HEK293T (cell line): ENCODE measurements at regions not wholly inside any gene's neighbourhood (a gene's known extent, or its start where the extent isn't known, plus 50 kb on each side); places are given as distances from the start of the nearest gene placed in this dataset.

Experiments
- CTCF ChIA-PET: fragments of 350-600 bp; formaldehyde crosslinking; extraction: SDS; loops from one replicate; lab custom pipeline; 2021; ENCODE audit warnings: antibody characterized with exemption, inconsistent platforms; lab: Yijun Ruan, JAX
- POLR2A ChIA-PET: fragments of 350-600 bp; formaldehyde crosslinking; extraction: SDS; loops from one replicate; lab custom pipeline; 2020; ENCODE audit warnings: antibody characterized with exemption, inconsistent platforms; lab: Yijun Ruan, JAX
- DNase-seq: peaks from one replicate; pipeline ENCODE4 v3.0.0; 2012; ENCODE audit warnings: mixed read lengths; ENCODE audit errors: extremely low spot score
- ARNT ChIP-seq: fragments of 450-650 bp; IDR thresholded peaks from 2 replicates; pipeline ENCODE4 v1.6.1; 2017; ENCODE audit warnings: mild to moderate bottlenecking
- BHLHE40 ChIP-seq: fragments of 450-650 bp; IDR thresholded peaks from 2 replicates; pipeline ENCODE4 v1.6.1; 2016; ENCODE audit warnings: mild to moderate bottlenecking, moderate library complexity, borderline replicate concordance
- CTBP1 ChIP-seq: fragments of 450-650 bp; IDR thresholded peaks from 2 replicates; pipeline ENCODE4 v1.6.1; 2016; ENCODE audit warnings: borderline replicate concordance
- ELF4 ChIP-seq: fragments of 450-650 bp; IDR thresholded peaks from 2 replicates; pipeline ENCODE4 v1.6.1; 2017; ENCODE audit warnings: antibody characterized with exemption
- FOXA1 ChIP-seq: fragments of 450-650 bp; IDR thresholded peaks from 2 replicates; pipeline ENCODE4 v1.6.1; 2016; ENCODE audit warnings: mild to moderate bottlenecking
- FOXK2 ChIP-seq: fragments of 450-650 bp; IDR thresholded peaks from 2 replicates; pipeline ENCODE4 v1.6.1; 2016; ENCODE audit warnings: mild to moderate bottlenecking
- FOXM1 ChIP-seq: fragments of 450-650 bp; IDR thresholded peaks from 2 replicates; pipeline ENCODE4 v1.6.1; 2017; ENCODE audit warnings: mild to moderate bottlenecking, borderline replicate concordance
- HDGF ChIP-seq: fragments of 450-650 bp; IDR thresholded peaks from 2 replicates; pipeline ENCODE4 v1.6.1; 2017; ENCODE audit warnings: antibody characterized with exemption, borderline replicate concordance
- L3MBTL2 ChIP-seq: fragments of 450-650 bp; conservative IDR thresholded peaks from 2 replicates; pipeline ENCODE4 v1.6.1; 2016; ENCODE audit warnings: mild to moderate bottlenecking
- LEF1 ChIP-seq: fragments of 450-650 bp; IDR thresholded peaks from 2 replicates; pipeline ENCODE4 v1.6.1; 2017; ENCODE audit warnings: mild to moderate bottlenecking, borderline replicate concordance
- NFRKB ChIP-seq: fragments of 450-650 bp; IDR thresholded peaks from 2 replicates; pipeline ENCODE4 v1.6.1; 2016; ENCODE audit warnings: mild to moderate bottlenecking, moderate library complexity
- SP1 ChIP-seq: fragments of 450-650 bp; IDR thresholded peaks from 2 replicates; pipeline ENCODE4 v1.6.1; 2017
- SUZ12 ChIP-seq: fragments of 450-650 bp; IDR thresholded peaks from 2 replicates; pipeline ENCODE4 v1.6.1; 2016; ENCODE audit warnings: mild to moderate bottlenecking
- TARDBP ChIP-seq: fragments of 450-650 bp; IDR thresholded peaks from 2 replicates; pipeline ENCODE4 v1.6.1; 2016
- ZNF384 ChIP-seq: fragments of 450-650 bp; IDR thresholded peaks from 2 replicates; pipeline ENCODE4 v1.6.1; 2016
- TF ChIP-seq, protein P1 (sequence below): fragments of 450-650 bp; IDR thresholded peaks from 2 replicates; pipeline ENCODE4 v1.6.1; 2016

DNA sequence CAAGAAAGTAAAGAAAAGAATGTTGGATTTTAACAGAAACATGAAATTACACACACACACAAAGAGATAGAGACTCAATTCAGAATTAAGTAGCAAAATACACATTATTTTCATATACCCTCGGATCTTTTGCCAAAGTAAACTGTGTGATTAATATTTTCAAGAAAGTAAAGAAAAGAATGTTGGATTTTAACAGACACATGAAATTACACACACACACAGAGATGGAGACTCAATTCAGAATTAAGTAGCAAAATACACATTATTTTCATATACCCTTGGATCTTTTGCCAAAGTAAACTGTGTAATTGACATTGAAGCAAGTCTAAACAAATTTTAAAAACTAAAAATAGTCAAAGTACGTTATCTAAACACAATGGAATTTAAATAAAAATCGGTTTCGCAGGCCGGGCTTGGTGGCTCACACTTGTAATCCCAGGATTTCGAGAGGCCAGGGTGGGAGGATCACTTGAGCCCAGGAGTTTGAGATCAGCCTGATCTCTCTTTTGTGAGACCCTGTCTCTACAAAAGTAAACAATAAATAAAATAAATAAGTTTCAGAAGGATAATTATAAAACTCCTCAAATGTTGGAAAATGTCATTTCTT lies 337.3 kb upstream of the MAGI2 start:
- CTCF ChIA-PET: no interaction called here
- no peak for DNase-seq
- POLR2A ChIA-PET: no interaction called here
- TF ChIP-seq L3MBTL2 (no peak), LEF1 (no peak), ZNF384 (no peak), SP1 (no peak), SUZ12 (no peak), CTBP1 (no peak), TARDBP (no peak), FOXK2 (no peak), HDGF (no peak)
- TF ChIP-seq, protein P1, sequence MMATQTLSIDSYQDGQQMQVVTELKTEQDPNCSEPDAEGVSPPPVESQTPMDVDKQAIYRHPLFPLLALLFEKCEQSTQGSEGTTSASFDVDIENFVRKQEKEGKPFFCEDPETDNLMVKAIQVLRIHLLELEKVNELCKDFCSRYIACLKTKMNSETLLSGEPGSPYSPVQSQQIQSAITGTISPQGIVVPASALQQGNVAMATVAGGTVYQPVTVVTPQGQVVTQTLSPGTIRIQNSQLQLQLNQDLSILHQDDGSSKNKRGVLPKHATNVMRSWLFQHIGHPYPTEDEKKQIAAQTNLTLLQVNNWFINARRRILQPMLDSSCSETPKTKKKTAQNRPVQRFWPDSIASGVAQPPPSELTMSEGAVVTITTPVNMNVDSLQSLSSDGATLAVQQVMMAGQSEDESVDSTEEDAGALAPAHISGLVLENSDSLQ: no peak

DNA sequence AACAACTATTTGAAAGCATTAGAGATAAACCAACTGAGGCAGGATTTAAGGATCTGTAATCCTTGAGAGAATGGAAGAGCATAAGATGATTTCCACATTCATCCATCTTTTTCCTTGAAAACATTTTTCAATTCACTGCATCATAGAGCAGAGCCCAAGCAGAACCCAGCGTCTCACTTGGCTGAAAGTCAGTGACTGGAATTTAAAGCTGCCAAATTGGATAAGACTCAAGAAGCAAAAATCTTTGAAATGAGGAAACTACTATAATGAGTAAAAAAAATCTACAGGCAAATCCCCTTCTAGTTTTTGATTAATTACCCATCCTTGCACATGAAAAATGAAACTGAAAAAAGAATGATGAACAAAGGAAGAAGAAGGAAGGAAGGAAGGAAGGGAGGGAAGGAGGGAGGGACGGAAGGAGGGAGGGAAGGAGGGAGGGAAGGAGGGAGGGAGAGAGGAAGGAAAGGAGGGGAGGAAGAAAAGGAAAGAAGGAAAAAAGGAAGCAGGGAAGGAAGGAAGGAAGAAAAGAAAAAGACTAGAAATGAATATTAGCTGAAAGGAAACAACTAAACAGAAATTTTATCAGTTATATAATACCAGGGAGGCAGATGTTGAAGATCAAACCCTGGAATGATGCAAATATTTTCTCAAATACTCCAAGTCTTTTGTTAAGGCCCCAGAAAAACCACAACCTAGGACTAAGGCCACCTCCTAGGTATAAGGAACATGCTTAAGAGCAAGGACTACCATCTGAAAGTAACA lies 336.3 kb upstream of the MAGI2 start:
- TF ChIP-seq ZNF384: no peak
- TF ChIP-seq L3MBTL2: no peak
- TF ChIP-seq FOXA1: no peak
- TF ChIP-seq ELF4: no peak
- TF ChIP-seq NFRKB: no peak
- no peak for TF ChIP-seq FOXM1
- no peak for TF ChIP-seq SUZ12
- no peak for TF ChIP-seq SP1
- TF ChIP-seq ARNT: no peak
- no peak for TF ChIP-seq HDGF
- TF ChIP-seq LEF1: no peak
- no peak for TF ChIP-seq TARDBP
- POLR2A ChIA-PET: no interaction called here
- DNase-seq: no peak
- CTCF ChIA-PET: no interaction called here

DNA sequence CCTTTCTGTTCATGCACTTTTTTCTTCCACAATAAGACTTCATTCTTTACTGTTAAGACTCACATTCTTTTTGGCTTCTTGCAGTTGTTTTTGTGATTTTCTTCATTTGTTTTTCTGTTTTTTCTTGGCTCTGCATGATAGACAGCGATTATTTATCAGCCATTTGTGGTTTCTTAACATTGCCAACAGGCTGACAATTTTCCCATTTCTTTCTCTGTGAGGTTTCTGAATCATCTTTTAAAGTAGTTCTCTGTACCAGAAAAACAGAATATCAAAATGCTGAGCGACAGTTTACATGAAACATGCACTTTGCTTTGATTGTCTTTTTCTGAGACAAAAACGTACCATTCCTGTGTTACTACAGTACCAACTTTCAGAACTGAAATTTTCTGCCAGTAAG lies 334.2 kb upstream of the MAGI2 start:
- POLR2A ChIA-PET: no interaction called here
- no peak for DNase-seq
- TF ChIP-seq NFRKB: no peak
- no peak for TF ChIP-seq FOXM1
- no peak for TF ChIP-seq BHLHE40
- no peak for TF ChIP-seq CTBP1
- no peak for TF ChIP-seq LEF1
- TF ChIP-seq L3MBTL2: no peak
- no peak for TF ChIP-seq ELF4
- TF ChIP-seq FOXK2: no peak
- CTCF ChIA-PET: no interaction called here

DNA sequence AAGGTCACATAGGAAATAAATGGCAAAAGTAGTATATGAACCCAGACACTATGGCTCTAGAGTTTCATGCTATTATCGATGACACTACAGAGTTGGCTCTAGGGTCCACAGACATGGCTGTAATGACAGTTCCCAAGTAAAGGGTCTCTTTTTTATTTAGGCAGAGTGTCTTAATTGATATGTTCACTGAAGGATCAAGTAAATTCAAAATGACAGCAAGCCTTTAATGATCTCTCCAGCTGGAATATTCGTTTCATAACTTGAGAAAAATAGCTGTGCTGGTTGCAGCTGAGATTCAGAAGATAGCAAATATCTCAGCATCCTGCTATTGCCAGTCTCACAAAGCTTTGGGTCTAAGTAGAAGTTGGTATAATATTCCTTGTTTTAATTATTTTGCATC lies 333.6 kb upstream of the MAGI2 start:
- CTCF ChIA-PET: no interaction called here

DNA sequence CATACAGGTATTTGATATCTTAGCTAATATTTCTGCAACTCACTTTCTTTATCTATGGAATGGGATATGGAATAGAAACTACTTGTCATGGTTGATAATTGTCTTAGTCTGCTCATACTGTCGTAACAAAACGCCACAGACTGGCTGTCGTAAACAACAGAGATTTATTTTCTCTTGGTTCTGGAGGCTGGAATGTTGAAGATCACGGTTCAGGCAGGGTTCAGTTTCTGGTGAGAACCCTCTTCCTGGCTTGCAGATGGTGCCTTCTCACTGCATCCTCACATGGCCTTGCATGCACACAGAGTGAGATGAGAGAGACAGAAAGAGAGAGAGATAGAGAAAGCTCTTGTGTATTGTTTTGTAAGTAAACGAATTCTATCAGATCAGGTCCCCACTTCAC lies 332.7 kb upstream of the MAGI2 start:
- ChIA-PET POLR2A (no interaction called here), CTCF (no interaction called here)
- no peak for TF ChIP-seq ARNT
- TF ChIP-seq TARDBP: no peak
- no peak for TF ChIP-seq ELF4
- TF ChIP-seq HDGF: no peak
- no peak for TF ChIP-seq FOXA1
- TF ChIP-seq, protein P1: no peak
- no peak for DNase-seq

More for the DNA sequence above, 333.6 kb upstream of the MAGI2 start:
- POLR2A ChIA-PET: no interaction called here
- no peak for DNase-seq
- TF ChIP-seq TARDBP: no peak
- no peak for TF ChIP-seq BHLHE40
- TF ChIP-seq L3MBTL2: no peak
- no peak for TF ChIP-seq SP1
- no peak for TF ChIP-seq ZNF384

DNA sequence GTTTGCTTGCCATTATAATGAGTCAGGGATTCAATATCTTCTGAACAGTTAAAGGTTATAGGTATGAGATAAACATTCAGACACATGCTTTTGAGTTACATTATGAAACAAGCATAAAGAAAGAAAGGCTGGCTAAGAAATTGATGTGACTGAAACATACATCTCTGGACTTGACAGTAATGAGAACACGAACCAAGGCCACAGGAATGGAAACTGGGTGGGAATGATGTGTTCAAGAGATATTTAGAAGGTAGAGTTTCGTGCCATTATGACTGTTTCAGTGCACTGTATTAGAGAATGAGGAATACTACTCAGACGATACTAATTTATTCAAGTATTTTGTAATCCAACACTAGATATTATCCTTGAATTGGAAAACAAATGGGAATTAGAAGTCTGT lies 332.1 kb upstream of the MAGI2 start:
- DNase-seq: no peak

More for the DNA sequence above, 332.1 kb upstream of the MAGI2 start:
- TF ChIP-seq HDGF (no peak), SP1 (no peak), CTBP1 (no peak), L3MBTL2 (no peak), BHLHE40 (no peak), TARDBP (no peak), SUZ12 (no peak), LEF1 (no peak), ELF4 (no peak), FOXK2 (no peak), ZNF384 (no peak), FOXA1 (no peak)
- TF ChIP-seq, protein P1: no peak
- ChIA-PET CTCF (no interaction called here), POLR2A (no interaction called here)
